Activated T-helper 17 cell treated with anti-CD3 and anti-CD28 coated beads, Interleukin-2, amount 50 U/mL, for 72 hours (primary cell): ENCODE measurements at regions not wholly inside any gene's neighbourhood (a gene's known extent, or its start where the extent isn't known, plus 50 kb on each side); places are given as distances from the start of the nearest gene placed in this dataset.
A peak's percentile ranks its signal among the peaks of the same experiment; 100 is the strongest.
"Not testable (repeated sequence)": the region's sequence is repeated elsewhere in the genome, so short reads cannot be mapped to it uniquely, and the experiment has no call there.

Source experiments
- ATAC-seq: fragments of 150-1000 bp; cut with Tn5 transposase; replicated peaks from 2 replicates; pipeline ENCODE4 v1.10.0; 2021; ENCODE audit warnings: mild to moderate bottlenecking, moderate library complexity
- H3K27ac Mint-ChIP-seq: one replicate; pipeline ENCODE4 v1.8.0; 2022; ENCODE audit warnings: mixed read lengths
- H3K27me3 Mint-ChIP-seq: one replicate; pipeline ENCODE4 v1.8.0; 2022; ENCODE audit warnings: mixed read lengths
- H3K36me3 Mint-ChIP-seq: one replicate; pipeline ENCODE4 v1.8.0; 2022; ENCODE audit warnings: low read depth, mild to moderate bottlenecking, mixed read lengths
- H3K4me1 Mint-ChIP-seq: one replicate; pipeline ENCODE4 v1.8.0; 2022; ENCODE audit warnings: mixed read lengths
- H3K4me3 Mint-ChIP-seq: one replicate; pipeline ENCODE4 v1.8.0; 2022; ENCODE audit warnings: mild to moderate bottlenecking, mixed read lengths
- H3K9me3 Mint-ChIP-seq: one replicate; pipeline ENCODE4 v1.8.0; 2022; ENCODE audit warnings: mixed read lengths

- H3K4me3 Mint-ChIP-seq, result peak overlapping the region; percentile 31
- H3K27me3 Mint-ChIP-seq, H3K9me3 Mint-ChIP-seq, H3K4me1 Mint-ChIP-seq, H3K36me3 Mint-ChIP-seq, H3K27ac Mint-ChIP-seq: not testable (repeated sequence)
- ATAC-seq, result peak; percentile 17
Observed at GRCh38 chr2:87311896-87312441, 290.3 kb upstream of the PLGLB1 start.

- H3K4me3 Mint-ChIP-seq, result peak overlapping the region; percentile 27
- not testable (repeated sequence) for H3K27ac Mint-ChIP-seq, H3K36me3 Mint-ChIP-seq, H3K4me1 Mint-ChIP-seq, H3K27me3 Mint-ChIP-seq, H3K9me3 Mint-ChIP-seq
- ATAC-seq, result peak; percentile 30
Observed at GRCh38 chr2:87314622-87315021, 293.0 kb upstream of the PLGLB1 start.

- H3K27ac Mint-ChIP-seq, H3K36me3 Mint-ChIP-seq, H3K4me1 Mint-ChIP-seq, H3K27me3 Mint-ChIP-seq, H3K4me3 Mint-ChIP-seq, H3K9me3 Mint-ChIP-seq: not testable (repeated sequence)
- ATAC-seq, result peak; percentile 91
Observed at GRCh38 chr2:87315183-87315902, 293.7 kb upstream of the PLGLB1 start.

- H3K27ac Mint-ChIP-seq, H3K9me3 Mint-ChIP-seq, H3K36me3 Mint-ChIP-seq, H3K4me3 Mint-ChIP-seq, H3K27me3 Mint-ChIP-seq, ATAC-seq, H3K4me1 Mint-ChIP-seq: not testable (repeated sequence)
Observed at GRCh38 chr2:87317193-87317592, 295.5 kb upstream of the PLGLB1 start.

- H3K4me3 Mint-ChIP-seq, H3K27ac Mint-ChIP-seq, H3K36me3 Mint-ChIP-seq, H3K27me3 Mint-ChIP-seq, H3K9me3 Mint-ChIP-seq, ATAC-seq, H3K4me1 Mint-ChIP-seq: not testable (repeated sequence)
Observed at GRCh38 chr2:87318814-87319491, 297.3 kb upstream of the PLGLB1 start.

- H3K4me1 Mint-ChIP-seq, H3K36me3 Mint-ChIP-seq, H3K9me3 Mint-ChIP-seq, H3K4me3 Mint-ChIP-seq, H3K27me3 Mint-ChIP-seq, H3K27ac Mint-ChIP-seq, ATAC-seq: not testable (repeated sequence)
Observed at GRCh38 chr2:87319705-87320104, 298.1 kb upstream of the PLGLB1 start.

- not testable (repeated sequence) for H3K36me3 Mint-ChIP-seq, H3K27ac Mint-ChIP-seq, ATAC-seq, H3K27me3 Mint-ChIP-seq, H3K9me3 Mint-ChIP-seq, H3K4me3 Mint-ChIP-seq, H3K4me1 Mint-ChIP-seq
Observed at GRCh38 chr2:87321201-87321600, 299.6 kb upstream of the PLGLB1 start.

- Mint-ChIP-seq H3K27ac (peak overlapping the region; percentile 87), H3K4me3 (peak overlapping the region; percentile 77)
- not testable (repeated sequence) for H3K9me3 Mint-ChIP-seq, H3K4me1 Mint-ChIP-seq, H3K36me3 Mint-ChIP-seq, H3K27me3 Mint-ChIP-seq
- peak; percentile 79 for ATAC-seq
Observed at GRCh38 chr2:87324335-87325041, 302.8 kb upstream of the PLGLB1 start.

- not testable (repeated sequence) for H3K27me3 Mint-ChIP-seq, H3K36me3 Mint-ChIP-seq, H3K9me3 Mint-ChIP-seq, H3K4me1 Mint-ChIP-seq
- peak; percentile 72 for ATAC-seq
- Mint-ChIP-seq H3K27ac (peak overlapping the region; percentile 87), H3K4me3 (peak overlapping the region; percentile 77)
Observed at GRCh38 chr2:87325042-87325910, 303.6 kb upstream of the PLGLB1 start.

GRCh38 chr2:87325911-87326294 is 304.3 kb upstream of the PLGLB1 start:
- not testable (repeated sequence) for ATAC-seq, H3K27me3 Mint-ChIP-seq, H3K36me3 Mint-ChIP-seq, H3K4me1 Mint-ChIP-seq, H3K9me3 Mint-ChIP-seq
- Mint-ChIP-seq H3K27ac (peak overlapping the region; percentile 76), H3K4me3 (peak overlapping the region; percentile 58)

- H3K4me1 Mint-ChIP-seq, H3K36me3 Mint-ChIP-seq, H3K27ac Mint-ChIP-seq, ATAC-seq, H3K9me3 Mint-ChIP-seq, H3K4me3 Mint-ChIP-seq, H3K27me3 Mint-ChIP-seq: not testable (repeated sequence)
Observed at GRCh38 chr2:87326754-87327153, 305.1 kb upstream of the PLGLB1 start.

GRCh38 chr2:87327648-87328371 is 306.2 kb upstream of the PLGLB1 start:
- H3K9me3 Mint-ChIP-seq, H3K4me1 Mint-ChIP-seq, H3K27ac Mint-ChIP-seq, H3K36me3 Mint-ChIP-seq, H3K27me3 Mint-ChIP-seq: not testable (repeated sequence)
- peak; percentile 8 for ATAC-seq
- peak overlapping the region; percentile 41 for H3K4me3 Mint-ChIP-seq

- not testable (repeated sequence) for H3K4me1 Mint-ChIP-seq, H3K36me3 Mint-ChIP-seq, ATAC-seq, H3K9me3 Mint-ChIP-seq, H3K27ac Mint-ChIP-seq, H3K27me3 Mint-ChIP-seq, H3K4me3 Mint-ChIP-seq
Observed at GRCh38 chr2:87329529-87329928, 307.9 kb upstream of the PLGLB1 start.

- not testable (repeated sequence) for H3K36me3 Mint-ChIP-seq, H3K27me3 Mint-ChIP-seq, H3K4me1 Mint-ChIP-seq, H3K9me3 Mint-ChIP-seq
- H3K4me3 Mint-ChIP-seq, result peak overlapping the region; percentile 55
- peak; percentile 78 for ATAC-seq
- H3K27ac Mint-ChIP-seq, result peak overlapping the region; percentile 78
Observed at GRCh38 chr2:87330486-87330885, 308.8 kb upstream of the PLGLB1 start.
